Cardiac fibroblast (primary cell): ENCODE measurements at regions not wholly inside any gene's neighbourhood (a gene's known extent, or its start where the extent isn't known, plus 50 kb on each side); places are given as distances from the start of the nearest gene placed in this dataset.

Experiments
- DNase-seq, 2 donors: peaks; one replicate each; pipeline versions ENCODE4 v3.0.0 to v3.0.0-alpha.2; 2010; ENCODE audit warnings: low read depth in 2 of 2
- H3K4me3 ChIP-seq, 2 donors: replicated peaks in 1 of 2; 1 replicate in 1 of 2; 2 replicates in 1 of 2; pipeline ENCODE4 v1.5.1; 2011; ENCODE audit warnings: low read depth in 2 of 2, low read length in 2 of 2, mild to moderate bottlenecking in 2 of 2, moderate library complexity in 1 of 2
- CTCF ChIP-seq: IDR thresholded peaks from one replicate; pipeline ENCODE4 v1.5.1; 2011; ENCODE audit warnings: low read depth, mild to moderate bottlenecking, low read length, inconsistent platforms

GRCh38 chr6:15849395-15849794 lies 186.6 kb upstream of the DTNBP1 start:
- no peak for DNase-seq
- TF ChIP-seq CTCF: no peak
- no peak overlapping the region for H3K4me3 ChIP-seq

GRCh38 chr6:15845492-15845891 lies 182.7 kb upstream of the DTNBP1 start:
- no peak for TF ChIP-seq CTCF
- DNase-seq: no peak
- no peak overlapping the region for H3K4me3 ChIP-seq

GRCh38 chr6:15843764-15844163 lies 180.9 kb upstream of the DTNBP1 start:
- no peak overlapping the region for H3K4me3 ChIP-seq
- TF ChIP-seq CTCF: no peak
- no peak for DNase-seq

GRCh38 chr6:15843226-15843625 lies 180.4 kb upstream of the DTNBP1 start:
- no peak overlapping the region for H3K4me3 ChIP-seq
- TF ChIP-seq CTCF: no peak
- no peak for DNase-seq

- no peak overlapping the region for H3K4me3 ChIP-seq
- peak in 1 of 2 donors; percentile 42 for DNase-seq
- TF ChIP-seq CTCF: no peak
Observed at GRCh38 chr6:15842727-15843117, 179.9 kb upstream of the DTNBP1 start.

- DNase-seq: peak in 1 of 2 donors; percentile 22
- no peak overlapping the region for H3K4me3 ChIP-seq
- TF ChIP-seq CTCF: no peak
Observed at GRCh38 chr6:15841937-15842726, 179.3 kb upstream of the DTNBP1 start.

- no peak for DNase-seq
Observed at GRCh38 chr6:15839969-15840541, 177.2 kb upstream of the DTNBP1 start.

More at GRCh38 chr6:15839969-15840541, 177.2 kb upstream of the DTNBP1 start:
- no peak for TF ChIP-seq CTCF
- no peak overlapping the region for H3K4me3 ChIP-seq
